ENCODE measurements at regions not wholly inside any gene's neighbourhood (a gene's known extent, or its start where the extent isn't known, plus 50 kb on each side); places are given as distances from the start of the nearest gene placed in this dataset.
"Not testable (repeated sequence)": the region's sequence is repeated elsewhere in the genome, so short reads cannot be mapped to it uniquely, and the experiment has no call there.

DNA sequence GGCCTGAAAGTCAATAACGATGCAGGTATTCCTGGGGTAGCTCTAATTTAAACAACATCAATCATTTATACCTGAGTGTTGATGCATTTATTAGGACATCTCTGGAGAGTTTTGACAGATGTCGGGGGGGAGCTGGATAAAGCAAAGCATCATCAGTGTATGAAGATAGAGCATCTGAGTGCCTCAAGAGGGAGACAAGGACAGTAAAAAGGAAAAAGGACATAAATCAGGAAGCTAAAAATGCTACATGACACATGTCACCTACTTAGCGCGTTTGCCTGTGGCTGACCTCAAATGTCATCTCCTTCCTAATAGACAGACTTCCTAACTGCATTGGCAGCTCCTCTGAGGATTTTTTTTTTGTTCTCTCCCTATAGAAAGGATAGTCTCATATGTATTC, 259.5 kb upstream of the PKP2 start:
- dilution Hi-C loops (cut with MboI; ENCODE audit: extremely low pct_ligation_motif_present, low sequenced_read_pairs) (no loop called here), intact Hi-C loops (cut with micrococcal nuclease) (no loop called here)
- no TSS peak for BruUV-seq (replicated peaks)
- Histone ChIP-seq H3K4me2 (ENCODE audit: insufficient read depth, low read length) (no peak overlapping the region), H3K9me3 (replicated peaks; ENCODE audit: control insufficient read depth, insufficient read depth, low read length) (peaks cover 5% of the 10 kb centered on the region), H3K4me3 (replicated peaks in 1 of 3; ENCODE audit: insufficient read depth in 1 of 3, low read depth in 1 of 3, low read length in 3 of 3) (no peak overlapping the region), H3K9me1 (replicated peaks; ENCODE audit: control insufficient read depth, extremely low read depth, insufficient read depth, low read length) (no peaks in the 10 kb centered on the region), H4K20me1 (replicated peaks; ENCODE audit: control insufficient read depth, extremely low read depth, insufficient read depth, low read length) (no peaks in the 10 kb centered on the region), H3K27ac (ENCODE audit: insufficient read depth, low read depth, low read length) (no peak overlapping the region), H3K79me2 (ENCODE audit: control insufficient read depth, insufficient read depth, low read length) (no peaks in the 10 kb centered on the region), H3K27me3 (ENCODE audit: control insufficient read depth in 2 of 2, insufficient read depth in 2 of 2, low read length in 2 of 2) (no peaks in the 10 kb centered on the region), H3K9ac (replicated peaks; ENCODE audit: extremely low read depth, insufficient read depth, low read length) (no peak overlapping the region), H3K36me3 (ENCODE audit: control insufficient read depth in 2 of 2, extremely low read depth in 1 of 2, insufficient read depth in 2 of 2, low read length in 2 of 2) (no peaks in the 10 kb centered on the region), H3K4me1 (ENCODE audit: control insufficient read depth, extremely low read depth, insufficient read depth, low read length) (no peaks in the 10 kb centered on the region), H2AFZ (ENCODE audit: low read depth, low read length) (no peak overlapping the region)
- ChIA-PET POLR2A (no interaction called here), CTCF (no interaction called here)
- FAIRE-seq = no peak
- no peak for DNase-seq (ENCODE audit: low read depth, low spot score)
- TF ChIP-seq POLR2AphosphoS5 (IDR thresholded peaks at IDR 0.05; ENCODE audit: insufficient read depth, low read depth, low read length) (no peak), EZH2 (IDR thresholded peaks at IDR 0.05; ENCODE audit: borderline replicate concordance, low read depth, low read length, severe bottlenecking) (no peak), POLR2A (IDR thresholded peaks at IDR 0.05; ENCODE audit: low read depth, low read length) (no peak), MAX (IDR thresholded peaks at IDR 0.05; ENCODE audit: insufficient read depth, insufficient read length) (no peak), MYC (IDR thresholded peaks at IDR 0.05; ENCODE audit: low read depth, low read length) (no peak)
- TF ChIP-seq, protein P1, sequence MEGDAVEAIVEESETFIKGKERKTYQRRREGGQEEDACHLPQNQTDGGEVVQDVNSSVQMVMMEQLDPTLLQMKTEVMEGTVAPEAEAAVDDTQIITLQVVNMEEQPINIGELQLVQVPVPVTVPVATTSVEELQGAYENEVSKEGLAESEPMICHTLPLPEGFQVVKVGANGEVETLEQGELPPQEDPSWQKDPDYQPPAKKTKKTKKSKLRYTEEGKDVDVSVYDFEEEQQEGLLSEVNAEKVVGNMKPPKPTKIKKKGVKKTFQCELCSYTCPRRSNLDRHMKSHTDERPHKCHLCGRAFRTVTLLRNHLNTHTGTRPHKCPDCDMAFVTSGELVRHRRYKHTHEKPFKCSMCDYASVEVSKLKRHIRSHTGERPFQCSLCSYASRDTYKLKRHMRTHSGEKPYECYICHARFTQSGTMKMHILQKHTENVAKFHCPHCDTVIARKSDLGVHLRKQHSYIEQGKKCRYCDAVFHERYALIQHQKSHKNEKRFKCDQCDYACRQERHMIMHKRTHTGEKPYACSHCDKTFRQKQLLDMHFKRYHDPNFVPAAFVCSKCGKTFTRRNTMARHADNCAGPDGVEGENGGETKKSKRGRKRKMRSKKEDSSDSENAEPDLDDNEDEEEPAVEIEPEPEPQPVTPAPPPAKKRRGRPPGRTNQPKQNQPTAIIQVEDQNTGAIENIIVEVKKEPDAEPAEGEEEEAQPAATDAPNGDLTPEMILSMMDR (IDR thresholded peaks at IDR 0.05; ENCODE audit: extremely low read depth in 1 of 2, insufficient read depth in 1 of 2, low read depth in 1 of 2, low read length in 2 of 2) = no peak

DNA sequence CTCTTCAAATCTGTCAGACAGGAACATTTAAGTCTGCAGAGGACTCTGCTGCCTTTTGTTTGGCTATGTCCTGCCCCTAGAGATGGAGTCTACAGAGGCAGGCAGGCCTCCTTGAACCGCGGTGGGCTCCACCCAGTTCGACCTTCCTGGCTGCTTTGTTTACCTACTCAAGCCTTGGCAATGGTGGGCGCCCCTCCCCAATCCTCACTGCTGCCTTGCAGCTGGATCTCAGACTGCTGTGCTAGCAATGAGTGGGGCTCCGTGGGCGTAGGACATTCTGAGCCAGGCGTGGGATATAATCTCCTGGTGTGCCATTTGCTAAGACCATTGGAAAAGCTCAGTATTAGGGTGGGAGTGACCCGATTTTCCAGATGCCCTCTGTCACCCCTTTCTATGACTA, 250.7 kb upstream of the PKP2 start:
- BruUV-seq (replicated peaks) = not testable (repeated sequence)

More for the DNA sequence above, 250.7 kb upstream of the PKP2 start:
- H4K20me1 ChIP-seq (replicated peaks; ENCODE audit: control insufficient read depth, extremely low read depth, insufficient read depth, low read length); H3K4me2 ChIP-seq (ENCODE audit: insufficient read depth, low read length); FAIRE-seq; H3K27ac ChIP-seq (ENCODE audit: insufficient read depth, low read depth, low read length); H3K36me3 ChIP-seq (ENCODE audit: control insufficient read depth in 2 of 2, extremely low read depth in 1 of 2, insufficient read depth in 2 of 2, low read length in 2 of 2); DNase-seq (ENCODE audit: low read depth, low spot score); H3K79me2 ChIP-seq (ENCODE audit: control insufficient read depth, insufficient read depth, low read length); dilution Hi-C loops (cut with MboI; ENCODE audit: extremely low pct_ligation_motif_present, low sequenced_read_pairs); H3K4me1 ChIP-seq (ENCODE audit: control insufficient read depth, extremely low read depth, insufficient read depth, low read length); H2AFZ ChIP-seq (ENCODE audit: low read depth, low read length); intact Hi-C loops (cut with micrococcal nuclease); CTCF ChIA-PET; POLR2A ChIA-PET; H3K9ac ChIP-seq (replicated peaks; ENCODE audit: extremely low read depth, insufficient read depth, low read length); H3K9me1 ChIP-seq (replicated peaks; ENCODE audit: control insufficient read depth, extremely low read depth, insufficient read depth, low read length); H3K27me3 ChIP-seq (ENCODE audit: control insufficient read depth in 2 of 2, insufficient read depth in 2 of 2, low read length in 2 of 2); H3K9me3 ChIP-seq (replicated peaks; ENCODE audit: control insufficient read depth, insufficient read depth, low read length); H3K4me3 ChIP-seq (replicated peaks in 1 of 3; ENCODE audit: insufficient read depth in 1 of 3, low read depth in 1 of 3, low read length in 3 of 3): not testable (repeated sequence)
